Neuronal stem cell (in vitro differentiated cells): ENCODE measurements at regions not wholly inside any gene's neighbourhood (a gene's known extent, or its start where the extent isn't known, plus 50 kb on each side); places are given as distances from the start of the nearest gene placed in this dataset.

Experiments
- DNase-seq: peaks from one replicate; pipeline ENCODE4 v3.0.0-alpha.2; 2013; ENCODE audit warnings: low spot score
- H2AFZ ChIP-seq: one replicate; pipeline ENCODE4 v1.6.1; 2013; ENCODE audit warnings: mild to moderate bottlenecking, low read length, inconsistent platforms
- H2AK5ac ChIP-seq: 2 replicates; pipeline ENCODE4 v1.6.1; 2013; ENCODE audit warnings: low read depth, mild to moderate bottlenecking, inconsistent platforms, low read length, moderate library complexity, mixed read lengths
- H2BK120ac ChIP-seq: 2 replicates; pipeline ENCODE4 v1.6.1; 2013; ENCODE audit warnings: low read depth, mild to moderate bottlenecking, inconsistent platforms, low read length, moderate library complexity, mixed read lengths
- H2BK12ac ChIP-seq: one replicate; pipeline ENCODE4 v1.6.1; 2013; ENCODE audit warnings: low read length, inconsistent platforms
- H2BK15ac ChIP-seq: 2 replicates; pipeline ENCODE4 v1.6.1; 2013; ENCODE audit warnings: mild to moderate bottlenecking, low read length, inconsistent platforms, mixed read lengths
- H2BK5ac ChIP-seq: one replicate; pipeline ENCODE4 v1.6.1; 2013; ENCODE audit warnings: inconsistent platforms, mild to moderate bottlenecking, low read length, moderate library complexity
- H3K14ac ChIP-seq: one replicate; pipeline ENCODE4 v1.6.1; 2013; ENCODE audit warnings: low read length, inconsistent platforms
- H3K18ac ChIP-seq: 2 replicates; pipeline ENCODE4 v1.6.1; 2013; ENCODE audit warnings: low read length, inconsistent platforms
- H3K23ac ChIP-seq: 2 replicates; pipeline ENCODE4 v1.6.1; 2013; ENCODE audit warnings: low read depth, mild to moderate bottlenecking, mixed read lengths, low read length, inconsistent platforms; ENCODE audit not compliant: poor library complexity
- H3K27ac ChIP-seq: replicated peaks from 3 replicates; pipeline ENCODE4 v1.5.1; 2013; ENCODE audit warnings: low read length, inconsistent platforms
- H3K27me3 ChIP-seq, 3 experiments: 2 replicates each; pipeline ENCODE4 v1.6.1; 2013; ENCODE audit warnings: low read length in 3 of 3, mild to moderate bottlenecking in 2 of 3, inconsistent platforms in 1 of 3, low read depth in 1 of 3, mixed read lengths in 1 of 3, moderate library complexity in 1 of 3; ENCODE audit not compliant: control insufficient read depth in 3 of 3, insufficient read depth in 3 of 3
- H3K36me3 ChIP-seq, 2 donors: replicated peaks in 1 of 2; 2 replicates each; pipeline ENCODE4 v1.6.1; 2013; ENCODE audit warnings: low read length in 2 of 2; ENCODE audit not compliant: control insufficient read depth in 2 of 2, insufficient read depth in 2 of 2
- H3K4ac ChIP-seq: 2 replicates; pipeline ENCODE4 v1.6.1; 2013; ENCODE audit warnings: inconsistent platforms, mild to moderate bottlenecking, low read length, moderate library complexity
- H3K4me1 ChIP-seq, 2 donors: 1 replicate in 1 of 2; 2 replicates in 1 of 2; pipeline ENCODE4 v1.6.1; 2013; ENCODE audit warnings: low read length in 2 of 2, low read depth in 1 of 2; ENCODE audit not compliant: control insufficient read depth in 2 of 2, insufficient read depth in 1 of 2
- H3K4me2 ChIP-seq: one replicate; pipeline ENCODE4 v1.6.1; 2013; ENCODE audit warnings: mild to moderate bottlenecking, low read length, inconsistent platforms; ENCODE audit not compliant: insufficient read depth, poor library complexity, severe bottlenecking
- H3K4me3 ChIP-seq, 2 donors: 2 replicates each; pipeline ENCODE4 v1.5.1; 2013; ENCODE audit warnings: low read length in 2 of 2, mild to moderate bottlenecking in 2 of 2, inconsistent platforms in 1 of 2, moderate library complexity in 1 of 2
- H3K79me1 ChIP-seq: one replicate; pipeline ENCODE4 v1.6.1; 2013; ENCODE audit warnings: low read depth, mild to moderate bottlenecking, inconsistent platforms, low read length, moderate library complexity
- H3K9ac ChIP-seq: one replicate; pipeline ENCODE4 v1.6.1; 2013; ENCODE audit warnings: mild to moderate bottlenecking, low read depth, low read length, inconsistent platforms; ENCODE audit not compliant: poor library complexity
- H3K9me3 ChIP-seq, 2 donors: replicated peaks in 1 of 2; 2 replicates each; pipeline versions ENCODE3 to v1.6.1; 2013; ENCODE audit warnings: low read length in 2 of 2, mild to moderate bottlenecking in 2 of 2, inconsistent platforms in 1 of 2, low read depth in 1 of 2, mixed read lengths in 1 of 2, moderate library complexity in 1 of 2; ENCODE audit not compliant: control insufficient read depth in 2 of 2, insufficient read depth in 1 of 2
- H4K8ac ChIP-seq: one replicate; pipeline ENCODE4 v1.6.1; 2013; ENCODE audit warnings: low read depth, mild to moderate bottlenecking, inconsistent platforms, low read length, moderate library complexity
- H4K91ac ChIP-seq: one replicate; pipeline ENCODE4 v1.6.1; 2013; ENCODE audit warnings: low read length, low read depth, mild to moderate bottlenecking, inconsistent platforms; ENCODE audit not compliant: poor library complexity
- WGBS, 2 donors: extraction: QIAGEN DNeasy Blood & Tissue Kit; methylation state at CpG; one replicate each; pipeline ENCODE4 v1.1.7; 2013; ENCODE audit warnings: missing lambda C conversion rate in 2 of 2, mixed read lengths in 1 of 2; ENCODE audit not compliant: insufficient read length in 2 of 2, insufficient replicate concordance in 1 of 2; ENCODE audit errors: extremely low coverage in 2 of 2; 5-methylcytosine and 5-hydroxymethylcytosine counted together

GRCh38 chr7:97280950-97281349 lies 163.5 kb downstream of the SDHAF3 start:
- H4K8ac ChIP-seq: no peak overlapping the region
- peak overlapping the region; percentile 73 for H2AFZ ChIP-seq
- H2BK15ac ChIP-seq: no peak overlapping the region
- no peak overlapping the region for H3K4ac ChIP-seq
- no peak overlapping the region for H3K27ac ChIP-seq
- no peak overlapping the region for H2BK120ac ChIP-seq
- no peak overlapping the region for H2BK12ac ChIP-seq
- H3K23ac ChIP-seq: no peak overlapping the region
- no peak overlapping the region for H2AK5ac ChIP-seq
- H3K79me1 ChIP-seq: no peaks in the 10 kb centered on the region
- no CpG with 5 or more reads among the region's 5 CpGs for WGBS, 2 donors
- H2BK5ac ChIP-seq: no peak overlapping the region
- no peaks in the 10 kb centered on the region for H3K36me3 ChIP-seq
- no peak overlapping the region for H3K4me2 ChIP-seq
- no peak overlapping the region for H3K18ac ChIP-seq
- H3K4me3 ChIP-seq: no peak overlapping the region
- DNase-seq: no peak
- H3K9ac ChIP-seq: no peak overlapping the region
- H3K14ac ChIP-seq: no peak overlapping the region
- H3K27me3 ChIP-seq: no peaks in the 10 kb centered on the region
- H3K9me3 ChIP-seq: no peaks in the 10 kb centered on the region
- H4K91ac ChIP-seq: no peak overlapping the region
- peaks cover 4 to 10% of the 10 kb centered on the region in 2 donors for H3K4me1 ChIP-seq

GRCh38 chr7:97285348-97285747 lies 167.8 kb downstream of the SDHAF3 start:
- no CpG with 5 or more reads among the region's 2 CpGs for WGBS, 2 donors
- Histone ChIP-seq H3K27ac (no peak overlapping the region), H4K91ac (no peak overlapping the region), H4K8ac (no peak overlapping the region), H3K4me2 (no peak overlapping the region), H2BK12ac (no peak overlapping the region), H2AFZ (no peak overlapping the region), H3K9ac (no peak overlapping the region), H2BK5ac (no peak overlapping the region), H2BK120ac (no peak overlapping the region), H2BK15ac (no peak overlapping the region), H3K4me1 (peaks cover 4 to 10% of the 10 kb centered on the region in 2 donors), H3K36me3 (no peaks in the 10 kb centered on the region), H3K14ac (no peak overlapping the region), H2AK5ac (no peak overlapping the region), H3K27me3 (no peaks in the 10 kb centered on the region), H3K4me3 (no peak overlapping the region), H3K79me1 (no peaks in the 10 kb centered on the region), H3K23ac (no peak overlapping the region), H3K4ac (no peak overlapping the region), H3K18ac (no peak overlapping the region), H3K9me3 (no peaks in the 10 kb centered on the region)
- DNase-seq: no peak

GRCh38 chr7:97293031-97293430 lies 175.5 kb downstream of the SDHAF3 start:
- Histone ChIP-seq H3K27me3 (no peaks in the 10 kb centered on the region), H2AK5ac (no peak overlapping the region), H4K8ac (no peak overlapping the region), H2BK5ac (no peak overlapping the region), H2BK120ac (no peak overlapping the region), H2AFZ (no peak overlapping the region), H4K91ac (no peak overlapping the region), H3K23ac (no peak overlapping the region), H3K4me3 (no peak overlapping the region), H3K18ac (no peak overlapping the region), H3K36me3 (no peaks in the 10 kb centered on the region), H3K4me1 (no peaks in the 10 kb centered on the region), H3K79me1 (no peaks in the 10 kb centered on the region), H2BK15ac (no peak overlapping the region), H3K9ac (no peak overlapping the region), H3K4ac (no peak overlapping the region), H3K9me3 (no peaks in the 10 kb centered on the region), H3K27ac (no peak overlapping the region), H2BK12ac (no peak overlapping the region), H3K14ac (no peak overlapping the region), H3K4me2 (no peak overlapping the region)
- no peak for DNase-seq
- no CpG with 5 or more reads among the region's 3 CpGs for WGBS, 2 donors

GRCh38 chr7:97298561-97298960 lies 181.1 kb downstream of the SDHAF3 start:
- Histone ChIP-seq H3K4ac (no peak overlapping the region), H4K8ac (no peak overlapping the region), H3K18ac (no peak overlapping the region), H3K9me3 (no peaks in the 10 kb centered on the region), H3K27me3 (no peaks in the 10 kb centered on the region), H2BK15ac (no peak overlapping the region), H4K91ac (no peak overlapping the region), H3K36me3 (no peaks in the 10 kb centered on the region), H3K27ac (no peak overlapping the region), H3K4me3 (no peak overlapping the region), H2AFZ (no peak overlapping the region), H3K4me1 (no peaks in the 10 kb centered on the region), H2BK5ac (no peak overlapping the region), H3K9ac (no peak overlapping the region), H2BK120ac (no peak overlapping the region), H2BK12ac (no peak overlapping the region), H2AK5ac (no peak overlapping the region), H3K23ac (no peak overlapping the region), H3K14ac (no peak overlapping the region), H3K79me1 (no peaks in the 10 kb centered on the region), H3K4me2 (no peak overlapping the region)
- WGBS, 2 donors: no CpG with 5 or more reads among the region's 2 CpGs
- DNase-seq: no peak
